GM12878 (cell line): ENCODE measurements at regions not wholly inside any gene's neighbourhood (a gene's known extent, or its start where the extent isn't known, plus 50 kb on each side); places are given as distances from the start of the nearest gene placed in this dataset.
"Not testable (repeated sequence)": the region's sequence is repeated elsewhere in the genome, so short reads cannot be mapped to it uniquely, and the experiment has no call there.

ENCODE experiments used
- ATAC-seq: fragments of 200-7000 bp; cut with Tn5 transposase; 3 replicates; pipeline ENCODE4 v1.9.1; 2020; ENCODE audit warnings: mild to moderate bottlenecking, moderate library complexity
- BruUV-seq: library from RNA; stranded (reverse); fragments of 400-500 nt; replicated peaks from 2 replicates; lab custom pipeline; 2021; lab: Mats Ljungman, UMichigan
- CTCF ChIA-PET: fragments of 300-600 bp; sonication (Branson Sonifier 250); formaldehyde crosslinking; extraction: SDS; loops from one replicate; lab custom pipeline; 2021; ENCODE audit warnings: inconsistent platforms; lab: Yijun Ruan, JAX
- POLR2A ChIA-PET: fragments of 350-600 bp; formaldehyde crosslinking; extraction: SDS; loops from one replicate; lab custom pipeline; 2021; ENCODE audit warnings: inconsistent platforms; lab: Charles Lee
- RAD21 ChIA-PET: fragments of 300-600 bp; sonication (Branson Sonifier 250); formaldehyde crosslinking; loops from one replicate; lab custom pipeline; 2023; ENCODE audit warnings: antibody characterized with exemption; ENCODE audit not compliant: unreplicated experiment; lab: Charles Lee
- SMC1A ChIA-PET: fragments of 300-600 bp; sonication (Branson Sonifier 250); formaldehyde crosslinking; loops from one replicate; lab custom pipeline; 2023; ENCODE audit not compliant: unreplicated experiment, uncharacterized antibody; lab: Charles Lee
- DNase-seq: peaks from one replicate; pipeline ENCODE4 v3.0.0-alpha.2; 2011; ENCODE audit warnings: low read depth, low spot score
- FAIRE-seq: peaks from 3 replicates; lab custom pipeline; 2011; peaks lifted over from hg19 to GRCh38; lab: Jason Lieb, UNC
- H2AFZ ChIP-seq: 2 replicates; pipeline ENCODE4 v1.6.0; 2011; ENCODE audit warnings: low read depth, low read length, control low read depth; ENCODE audit not compliant: control insufficient read depth
- H3K27ac ChIP-seq: 2 replicates; pipeline ENCODE4 v1.5.1; 2011; ENCODE audit warnings: control low read depth; ENCODE audit not compliant: control insufficient read depth, insufficient read depth
- H3K27me3 ChIP-seq, 2 experiments: replicated peaks in 1 of 2; 2 replicates each; pipeline versions ENCODE4 v1.6.0 to v1.6.1; 2011; ENCODE audit warnings: low read length in 1 of 2; ENCODE audit not compliant: control insufficient read depth in 2 of 2, insufficient read depth in 2 of 2
- H3K36me3 ChIP-seq, 2 experiments: 2 replicates each; pipeline ENCODE4 v1.5.1; 2011; ENCODE audit warnings: low read length in 1 of 2; ENCODE audit not compliant: control insufficient read depth in 2 of 2, insufficient read depth in 2 of 2
- H3K4me1 ChIP-seq: 2 replicates; pipeline ENCODE4 v1.6.1; 2011; ENCODE audit warnings: mild to moderate bottlenecking, low read length, moderate library complexity, mixed read lengths; ENCODE audit not compliant: control insufficient read depth, insufficient read depth
- H3K4me2 ChIP-seq: 2 replicates; pipeline ENCODE4 v1.6.0; 2011; ENCODE audit warnings: control low read depth; ENCODE audit not compliant: control insufficient read depth, insufficient read depth
- H3K4me3 ChIP-seq: fragments of 200-600 bp; sonication (generic); 2 replicates; pipeline ENCODE4 v1.5.1; 2016
- H3K79me2 ChIP-seq: 2 replicates; pipeline ENCODE4 v1.6.0; 2011; ENCODE audit warnings: low read length; ENCODE audit not compliant: control insufficient read depth, insufficient read depth
- H3K9ac ChIP-seq: 2 replicates; pipeline ENCODE4 v1.8.0; 2011; ENCODE audit warnings: low read length, control low read depth, mixed read lengths; ENCODE audit not compliant: control insufficient read depth, insufficient read depth
- H3K9me3 ChIP-seq: replicated peaks from 3 replicates; pipeline ENCODE4 v1.5.1; 2011; ENCODE audit warnings: mild to moderate bottlenecking, low read length; ENCODE audit not compliant: control insufficient read depth, insufficient read depth
- H4K20me1 ChIP-seq: 2 replicates; pipeline ENCODE4 v1.6.0; 2011; ENCODE audit not compliant: control insufficient read depth, insufficient read depth
- WGBS: methylation state at CpG from one replicate; pipeline ENCODE4 v1.1.6; 2016; ENCODE audit warnings: low lambda C conversion rate; ENCODE audit not compliant: insufficient replicate concordance, insufficient coverage; ENCODE audit errors: missing lambda C conversion rate; 5-methylcytosine and 5-hydroxymethylcytosine counted together
- in situ Hi-C: fragments of 300-500 bp; cut with MboI; formaldehyde crosslinking; loops from 9 replicates; pipeline ENCODE4 v1.14.3; 2018; ENCODE audit warnings: mixed read lengths
- intact Hi-C: fragments of 100-400 bp; cut with micrococcal nuclease; formaldehyde crosslinking; loops from one replicate; pipeline ENCODE4 v1.14.2; 2022; ENCODE audit not compliant: unreplicated experiment

DNA sequence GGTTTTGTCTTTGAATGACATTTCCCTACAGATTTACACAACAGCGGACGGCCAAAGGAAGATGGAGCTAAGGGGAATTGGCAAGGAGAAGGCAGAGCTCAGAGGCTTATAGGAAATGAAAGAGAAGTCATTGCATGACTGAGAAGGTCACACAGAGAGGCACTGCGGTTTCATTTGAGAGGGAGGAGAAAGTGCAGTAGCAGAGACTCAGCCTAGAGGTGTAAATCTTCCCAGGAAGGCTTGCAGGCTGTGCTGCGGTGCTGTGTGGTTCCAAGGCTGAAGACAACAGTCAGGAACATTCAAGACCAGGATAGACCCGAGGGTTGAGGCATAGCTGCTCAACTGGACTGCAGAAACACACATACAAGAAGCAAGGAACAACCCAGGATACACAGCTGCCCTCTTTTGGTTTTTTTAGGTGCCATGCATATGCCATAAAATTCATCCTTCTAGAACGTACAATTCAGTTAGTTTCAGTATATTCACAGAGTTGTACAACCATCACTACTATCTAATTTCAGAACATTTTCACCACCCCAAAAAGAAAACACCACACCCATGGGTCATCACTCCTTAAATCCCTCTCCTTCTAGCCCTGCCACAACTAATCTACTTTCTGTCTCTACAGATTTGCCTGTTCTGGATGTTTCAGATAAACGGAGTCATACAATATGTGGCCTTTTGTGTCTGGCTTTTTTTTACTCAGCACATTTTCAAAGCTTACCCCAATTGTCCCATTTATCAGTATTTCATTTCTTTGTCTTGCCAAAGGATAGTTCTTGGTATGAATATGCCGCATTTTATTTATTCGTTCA lies 313.5 kb downstream of the ANAPC1 start:
- in situ Hi-C loops, DNase-seq, H3K36me3 ChIP-seq, H3K4me1 ChIP-seq, intact Hi-C loops, H3K9me3 ChIP-seq, POLR2A ChIA-PET, H4K20me1 ChIP-seq, SMC1A ChIA-PET, H3K4me3 ChIP-seq, RAD21 ChIA-PET, BruUV-seq, H3K79me2 ChIP-seq, H3K27me3 ChIP-seq, CTCF ChIA-PET, H3K4me2 ChIP-seq, H3K27ac ChIP-seq, H2AFZ ChIP-seq, H3K9ac ChIP-seq, FAIRE-seq: not testable (repeated sequence)
- ATAC-seq, result peak; percentile 70
- 0% methylated on average over 6 of the region's 9 CpGs for WGBS

DNA sequence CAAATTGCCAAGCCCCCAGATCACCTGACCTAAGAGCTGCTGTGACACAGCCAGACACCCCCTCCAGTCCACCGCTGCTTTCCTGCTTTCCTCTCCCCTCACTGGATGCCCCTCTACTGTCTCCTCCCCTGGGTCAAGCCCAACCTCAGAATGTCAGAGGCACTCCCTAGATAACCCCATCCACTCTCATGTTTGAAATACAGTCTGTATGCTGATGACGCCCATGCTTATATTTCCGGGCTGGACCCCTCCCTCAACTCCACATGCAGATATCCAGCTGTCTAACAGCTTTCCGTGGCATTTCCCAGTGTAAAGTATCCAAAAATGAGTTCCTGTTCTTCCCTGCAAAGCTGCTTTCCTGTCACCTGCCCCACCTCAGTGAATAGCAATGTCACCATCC lies 309.2 kb downstream of the ANAPC1 start:
- H2AFZ ChIP-seq, H3K9ac ChIP-seq, CTCF ChIA-PET, H3K9me3 ChIP-seq, H4K20me1 ChIP-seq, H3K4me3 ChIP-seq, H3K4me2 ChIP-seq, FAIRE-seq, H3K4me1 ChIP-seq, H3K79me2 ChIP-seq, SMC1A ChIA-PET, DNase-seq, in situ Hi-C loops, RAD21 ChIA-PET, H3K36me3 ChIP-seq, ATAC-seq, BruUV-seq, H3K27ac ChIP-seq, intact Hi-C loops, H3K27me3 ChIP-seq, POLR2A ChIA-PET: not testable (repeated sequence)
- 57% methylated on average over 4 of the region's 4 CpGs for WGBS

DNA sequence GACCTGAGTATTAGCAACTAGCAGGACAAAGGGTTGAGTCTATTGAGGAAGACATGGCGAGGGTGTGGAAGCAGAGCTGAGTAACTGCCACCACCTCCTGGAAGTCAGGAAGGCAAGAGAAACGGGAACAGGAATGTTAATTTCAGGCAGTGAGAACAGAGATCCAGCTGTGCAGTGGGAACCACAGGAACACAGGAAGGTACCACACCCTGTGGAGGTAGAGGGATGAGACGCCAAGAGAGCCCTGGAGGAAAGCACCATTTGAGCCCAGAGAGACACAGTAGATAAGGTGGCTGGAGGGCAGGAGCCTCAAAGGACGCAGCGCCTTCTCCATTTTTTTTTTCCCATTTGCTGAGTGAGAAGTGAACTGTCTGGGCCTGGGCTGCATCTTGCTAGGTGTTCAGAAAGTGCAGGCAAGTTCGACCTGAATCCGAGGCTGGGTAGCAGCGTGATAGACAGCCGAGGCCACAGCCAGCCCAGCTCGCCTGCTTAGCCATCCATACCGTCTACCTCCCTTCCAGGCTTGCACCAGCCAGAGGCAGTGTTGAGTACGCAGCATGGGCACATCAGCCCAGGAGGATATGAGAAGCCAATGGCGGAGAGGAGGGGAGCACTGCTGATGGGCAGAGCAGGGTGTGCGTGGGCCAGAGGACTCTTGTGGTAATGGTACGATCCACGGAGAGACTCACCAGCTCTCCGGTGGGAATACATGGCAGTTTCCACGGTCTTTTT lies 306.7 kb downstream of the ANAPC1 start:
- ATAC-seq, H3K79me2 ChIP-seq, H3K27me3 ChIP-seq, H4K20me1 ChIP-seq, intact Hi-C loops, RAD21 ChIA-PET, H3K4me2 ChIP-seq, BruUV-seq, H2AFZ ChIP-seq, in situ Hi-C loops, CTCF ChIA-PET, H3K9ac ChIP-seq, H3K4me1 ChIP-seq, SMC1A ChIA-PET, DNase-seq, H3K36me3 ChIP-seq, H3K27ac ChIP-seq, H3K4me3 ChIP-seq, FAIRE-seq, H3K9me3 ChIP-seq, POLR2A ChIA-PET: not testable (repeated sequence)
- WGBS, result 72% methylated on average over 14 of the region's 18 CpGs
